GM23338 (cell line): ENCODE measurements at regions not wholly inside any gene's neighbourhood (a gene's known extent, or its start where the extent isn't known, plus 50 kb on each side); places are given as distances from the start of the nearest gene placed in this dataset.

Experiments
- ATAC-seq: fragments of 200-7000 bp; cut with Tn5 transposase; 3 replicates; pipeline ENCODE4 v1.9.1; 2020
- DNase-seq: peaks from one replicate; pipeline ENCODE4 v3.0.0-alpha.2; 2015; ENCODE audit warnings: low spot score
- H2AFZ ChIP-seq: fragments of 200-600 bp; sonication (generic); 2 replicates; pipeline ENCODE4 v1.8.0; 2016; ENCODE audit warnings: antibody characterized with exemption, mild to moderate bottlenecking, moderate library complexity
- H3F3A ChIP-seq: fragments of 200-600 bp; sonication (generic); replicated peaks from 2 replicates; pipeline ENCODE4 v1.8.0; 2017; ENCODE audit warnings: antibody characterized with exemption, mixed run types, low read depth
- H3K27ac ChIP-seq: fragments of 200-600 bp; sonication (generic); 2 replicates; pipeline ENCODE4 v1.6.1; 2016; ENCODE audit warnings: low read depth
- H3K27me3 ChIP-seq: fragments of 200-600 bp; sonication (generic); 2 replicates; pipeline ENCODE4 v1.8.0; 2016; ENCODE audit warnings: mild to moderate bottlenecking, mixed run types, moderate library complexity; ENCODE audit not compliant: insufficient read depth
- H3K36me3 ChIP-seq: fragments of 200-600 bp; sonication (generic); 2 replicates; pipeline ENCODE4 v1.8.0; 2016; ENCODE audit warnings: mild to moderate bottlenecking; ENCODE audit not compliant: insufficient read depth
- H3K4me1 ChIP-seq: fragments of 200-600 bp; sonication (generic); 2 replicates; pipeline ENCODE4 v1.8.0; 2016; ENCODE audit warnings: mild to moderate bottlenecking, moderate library complexity; ENCODE audit not compliant: insufficient read depth
- H3K4me2 ChIP-seq: fragments of 200-600 bp; sonication (generic); 2 replicates; pipeline ENCODE4 v1.7.1; 2017; ENCODE audit warnings: mixed run types
- H3K4me3 ChIP-seq: fragments of 200-600 bp; sonication (generic); 2 replicates; pipeline ENCODE4 v1.6.1; 2016; ENCODE audit warnings: mixed run types
- H3K79me2 ChIP-seq: fragments of 200-600 bp; sonication (generic); replicated peaks from 2 replicates; pipeline ENCODE4 v1.8.0; 2017; ENCODE audit warnings: mild to moderate bottlenecking; ENCODE audit not compliant: insufficient read depth
- H3K9me2 ChIP-seq: fragments of 200-600 bp; sonication (generic); 2 replicates; pipeline ENCODE4 v1.8.0; 2017; ENCODE audit not compliant: insufficient read depth
- H4K20me1 ChIP-seq: fragments of 200-600 bp; sonication (generic); replicated peaks from 2 replicates; pipeline ENCODE4 v1.8.0; 2017; ENCODE audit warnings: mild to moderate bottlenecking; ENCODE audit not compliant: insufficient read depth
- H3K27ac Mint-ChIP-seq: 2 replicates; pipeline ENCODE4 v1.8.0; 2020; ENCODE audit warnings: inconsistent platforms, mild to moderate bottlenecking, moderate library complexity, mixed read lengths
- H3K27me3 Mint-ChIP-seq: 3 replicates; pipeline ENCODE4 v1.8.0; 2022; ENCODE audit warnings: low read depth, mild to moderate bottlenecking, moderate library complexity, mixed read lengths, inconsistent platforms; ENCODE audit not compliant: insufficient read depth, poor library complexity
- H3K36me3 Mint-ChIP-seq: 3 replicates; pipeline ENCODE4 v1.8.0; 2021; ENCODE audit warnings: low read depth, mild to moderate bottlenecking, inconsistent platforms, moderate library complexity, mixed read lengths
- H3K4me1 Mint-ChIP-seq: 3 replicates; pipeline ENCODE4 v1.8.0; 2020; ENCODE audit warnings: mild to moderate bottlenecking, inconsistent platforms, mixed read lengths
- H3K4me3 Mint-ChIP-seq: 3 replicates; pipeline ENCODE4 v1.8.0; 2021; ENCODE audit warnings: moderate library complexity, mild to moderate bottlenecking, inconsistent platforms, mixed read lengths
- H3K9me3 Mint-ChIP-seq: 3 replicates; pipeline ENCODE4 v1.8.0; 2020; ENCODE audit warnings: moderate library complexity, mild to moderate bottlenecking, inconsistent platforms, mixed read lengths
- CREB1 ChIP-seq: fragments of 250-450 bp; sonication (Bioruptor Pico); IDR thresholded peaks from 2 replicates; pipeline ENCODE4 v1.5.0; 2020; ENCODE audit warnings: low read depth, mild to moderate bottlenecking, moderate library complexity
- CTCF ChIP-seq, 2 experiments: fragments of 200-600 bp in 1 of 2; sonication (generic) in 1 of 2; conservative IDR thresholded peaks; 2 replicates each; pipeline versions ENCODE4 v1.5.1 to v1.6.1; 2016 to 2017; ENCODE audit warnings: antibody characterized with exemption in 2 of 2, low read depth in 2 of 2, mild to moderate bottlenecking in 2 of 2, moderate library complexity in 1 of 2
- ETS1 ChIP-seq: IDR thresholded peaks from 2 replicates; pipeline ENCODE4 v1.6.1; 2016; ENCODE audit warnings: antibody characterized with exemption
- EZH2 ChIP-seq: fragments of 200-600 bp; sonication (generic); IDR thresholded peaks from one replicate; pipeline ENCODE4 v1.8.0; 2017; ENCODE audit warnings: antibody characterized with exemption, mild to moderate bottlenecking, low read depth; ENCODE audit not compliant: unreplicated experiment
- EZH2phosphoT487 ChIP-seq: fragments of 200-600 bp; sonication (generic); IDR thresholded peaks from one replicate; pipeline ENCODE4 v1.8.1; 2018; ENCODE audit warnings: antibody characterized with exemption; ENCODE audit not compliant: unreplicated experiment
- JUNB ChIP-seq: IDR thresholded peaks from one replicate; pipeline ENCODE4 v1.6.1; 2016; ENCODE audit warnings: antibody characterized with exemption; ENCODE audit not compliant: unreplicated experiment
- NANOG ChIP-seq: IDR thresholded peaks from 2 replicates; pipeline ENCODE4 v1.6.1; 2016; ENCODE audit warnings: antibody characterized with exemption, borderline replicate concordance
- POLR2AphosphoS5 ChIP-seq: IDR thresholded peaks from 2 replicates; pipeline ENCODE4 v1.6.1; 2016; ENCODE audit warnings: antibody characterized with exemption, low read depth
- STAT1 ChIP-seq: IDR thresholded peaks from one replicate; pipeline ENCODE4 v1.6.1; 2016; ENCODE audit warnings: antibody characterized with exemption; ENCODE audit not compliant: unreplicated experiment
- ZNF114 ChIP-seq: fragments of 250-450 bp; sonication (Bioruptor Pico); IDR thresholded peaks from 2 replicates; pipeline ENCODE4 v1.5.0; 2020; ENCODE audit warnings: mild to moderate bottlenecking, moderate library complexity
- ZNF331 ChIP-seq: fragments of 250-450 bp; sonication (Bioruptor Pico); IDR thresholded peaks from 2 replicates; pipeline ENCODE4 v1.5.0; 2020; ENCODE audit warnings: low read depth, mild to moderate bottlenecking, moderate library complexity
- TF ChIP-seq, protein P1 (sequence below): fragments of 250-450 bp; sonication (Bioruptor Pico); IDR thresholded peaks from 2 replicates; pipeline ENCODE4 v1.5.0; 2020; ENCODE audit warnings: mild to moderate bottlenecking, moderate library complexity
- TF ChIP-seq, protein P2 (sequence below): IDR thresholded peaks from one replicate; pipeline ENCODE4 v1.6.1; 2018; ENCODE audit warnings: antibody characterized with exemption; ENCODE audit not compliant: unreplicated experiment

- Histone ChIP-seq H3K4me1 (no peaks in the 10 kb centered on the region), H2AFZ (no peak overlapping the region), H3F3A (no peaks in the 10 kb centered on the region), H3K9me2 (no peaks in the 10 kb centered on the region), H3K36me3 (no peaks in the 10 kb centered on the region), H3K27me3 (no peaks in the 10 kb centered on the region), H3K79me2 (no peaks in the 10 kb centered on the region), H3K4me2 (no peak overlapping the region), H3K4me3 (no peak overlapping the region), H4K20me1 (no peaks in the 10 kb centered on the region), H3K27ac (no peak overlapping the region)
- Mint-ChIP-seq H3K9me3 (no peaks in the 10 kb centered on the region), H3K27me3 (peaks cover 1% of the 10 kb centered on the region), H3K4me1 (no peaks in the 10 kb centered on the region), H3K36me3 (no peaks in the 10 kb centered on the region), H3K4me3 (no peak overlapping the region), H3K27ac (no peak overlapping the region)
- DNase-seq (no peak), ATAC-seq (no peak)
- TF ChIP-seq CREB1 (CRISPR knock-in tag), result no peak
- TF ChIP-seq, protein P1, sequence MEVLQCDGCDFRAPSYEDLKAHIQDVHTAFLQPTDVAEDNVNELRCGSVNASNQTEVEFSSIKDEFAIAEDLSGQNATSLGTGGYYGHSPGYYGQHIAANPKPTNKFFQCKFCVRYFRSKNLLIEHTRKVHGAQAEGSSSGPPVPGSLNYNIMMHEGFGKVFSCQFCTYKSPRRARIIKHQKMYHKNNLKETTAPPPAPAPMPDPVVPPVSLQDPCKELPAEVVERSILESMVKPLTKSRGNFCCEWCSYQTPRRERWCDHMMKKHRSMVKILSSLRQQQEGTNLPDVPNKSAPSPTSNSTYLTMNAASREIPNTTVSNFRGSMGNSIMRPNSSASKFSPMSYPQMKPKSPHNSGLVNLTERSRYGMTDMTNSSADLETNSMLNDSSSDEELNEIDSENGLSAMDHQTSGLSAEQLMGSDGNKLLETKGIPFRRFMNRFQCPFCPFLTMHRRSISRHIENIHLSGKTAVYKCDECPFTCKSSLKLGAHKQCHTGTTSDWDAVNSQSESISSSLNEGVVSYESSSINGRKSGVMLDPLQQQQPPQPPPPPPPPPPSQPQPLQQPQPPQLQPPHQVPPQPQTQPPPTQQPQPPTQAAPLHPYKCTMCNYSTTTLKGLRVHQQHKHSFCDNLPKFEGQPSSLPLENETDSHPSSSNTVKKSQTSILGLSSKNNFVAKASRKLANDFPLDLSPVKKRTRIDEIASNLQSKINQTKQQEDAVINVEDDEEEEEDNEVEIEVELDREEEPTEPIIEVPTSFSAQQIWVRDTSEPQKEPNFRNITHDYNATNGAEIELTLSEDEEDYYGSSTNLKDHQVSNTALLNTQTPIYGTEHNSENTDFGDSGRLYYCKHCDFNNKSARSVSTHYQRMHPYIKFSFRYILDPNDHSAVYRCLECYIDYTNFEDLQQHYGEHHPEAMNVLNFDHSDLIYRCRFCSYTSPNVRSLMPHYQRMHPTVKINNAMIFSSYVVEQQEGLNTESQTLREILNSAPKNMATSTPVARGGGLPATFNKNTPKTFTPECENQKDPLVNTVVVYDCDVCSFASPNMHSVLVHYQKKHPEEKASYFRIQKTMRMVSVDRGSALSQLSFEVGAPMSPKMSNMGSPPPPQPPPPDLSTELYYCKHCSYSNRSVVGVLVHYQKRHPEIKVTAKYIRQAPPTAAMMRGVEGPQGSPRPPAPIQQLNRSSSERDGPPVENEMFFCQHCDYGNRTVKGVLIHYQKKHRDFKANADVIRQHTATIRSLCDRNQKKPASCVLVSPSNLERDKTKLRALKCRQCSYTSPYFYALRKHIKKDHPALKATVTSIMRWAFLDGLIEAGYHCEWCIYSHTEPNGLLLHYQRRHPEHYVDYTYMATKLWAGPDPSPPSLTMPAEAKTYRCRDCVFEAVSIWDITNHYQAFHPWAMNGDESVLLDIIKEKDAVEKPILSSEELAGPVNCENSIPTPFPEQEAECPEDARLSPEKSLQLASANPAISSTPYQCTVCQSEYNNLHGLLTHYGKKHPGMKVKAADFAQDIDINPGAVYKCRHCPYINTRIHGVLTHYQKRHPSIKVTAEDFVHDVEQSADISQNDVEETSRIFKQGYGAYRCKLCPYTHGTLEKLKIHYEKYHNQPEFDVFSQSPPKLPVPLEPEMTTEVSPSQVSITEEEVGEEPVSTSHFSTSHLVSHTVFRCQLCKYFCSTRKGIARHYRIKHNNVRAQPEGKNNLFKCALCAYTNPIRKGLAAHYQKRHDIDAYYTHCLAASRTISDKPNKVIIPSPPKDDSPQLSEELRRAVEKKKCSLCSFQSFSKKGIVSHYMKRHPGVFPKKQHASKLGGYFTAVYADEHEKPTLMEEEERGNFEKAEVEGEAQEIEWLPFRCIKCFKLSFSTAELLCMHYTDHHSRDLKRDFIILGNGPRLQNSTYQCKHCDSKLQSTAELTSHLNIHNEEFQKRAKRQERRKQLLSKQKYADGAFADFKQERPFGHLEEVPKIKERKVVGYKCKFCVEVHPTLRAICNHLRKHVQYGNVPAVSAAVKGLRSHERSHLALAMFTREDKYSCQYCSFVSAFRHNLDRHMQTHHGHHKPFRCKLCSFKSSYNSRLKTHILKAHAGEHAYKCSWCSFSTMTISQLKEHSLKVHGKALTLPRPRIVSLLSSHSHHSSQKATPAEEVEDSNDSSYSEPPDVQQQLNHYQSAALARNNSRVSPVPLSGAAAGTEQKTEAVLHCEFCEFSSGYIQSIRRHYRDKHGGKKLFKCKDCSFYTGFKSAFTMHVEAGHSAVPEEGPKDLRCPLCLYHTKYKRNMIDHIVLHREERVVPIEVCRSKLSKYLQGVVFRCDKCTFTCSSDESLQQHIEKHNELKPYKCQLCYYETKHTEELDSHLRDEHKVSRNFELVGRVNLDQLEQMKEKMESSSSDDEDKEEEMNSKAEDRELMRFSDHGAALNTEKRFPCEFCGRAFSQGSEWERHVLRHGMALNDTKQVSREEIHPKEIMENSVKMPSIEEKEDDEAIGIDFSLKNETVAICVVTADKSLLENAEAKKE (CRISPR knock-in tag), result no peak
- no peak for TF ChIP-seq JUNB
- no peak for TF ChIP-seq ZNF114 (CRISPR knock-in tag)
- no peak for TF ChIP-seq EZH2phosphoT487
- no peak for TF ChIP-seq ETS1
- no peak for TF ChIP-seq ZNF331 (CRISPR knock-in tag)
- no peak for TF ChIP-seq STAT1
- TF ChIP-seq, protein P2, sequence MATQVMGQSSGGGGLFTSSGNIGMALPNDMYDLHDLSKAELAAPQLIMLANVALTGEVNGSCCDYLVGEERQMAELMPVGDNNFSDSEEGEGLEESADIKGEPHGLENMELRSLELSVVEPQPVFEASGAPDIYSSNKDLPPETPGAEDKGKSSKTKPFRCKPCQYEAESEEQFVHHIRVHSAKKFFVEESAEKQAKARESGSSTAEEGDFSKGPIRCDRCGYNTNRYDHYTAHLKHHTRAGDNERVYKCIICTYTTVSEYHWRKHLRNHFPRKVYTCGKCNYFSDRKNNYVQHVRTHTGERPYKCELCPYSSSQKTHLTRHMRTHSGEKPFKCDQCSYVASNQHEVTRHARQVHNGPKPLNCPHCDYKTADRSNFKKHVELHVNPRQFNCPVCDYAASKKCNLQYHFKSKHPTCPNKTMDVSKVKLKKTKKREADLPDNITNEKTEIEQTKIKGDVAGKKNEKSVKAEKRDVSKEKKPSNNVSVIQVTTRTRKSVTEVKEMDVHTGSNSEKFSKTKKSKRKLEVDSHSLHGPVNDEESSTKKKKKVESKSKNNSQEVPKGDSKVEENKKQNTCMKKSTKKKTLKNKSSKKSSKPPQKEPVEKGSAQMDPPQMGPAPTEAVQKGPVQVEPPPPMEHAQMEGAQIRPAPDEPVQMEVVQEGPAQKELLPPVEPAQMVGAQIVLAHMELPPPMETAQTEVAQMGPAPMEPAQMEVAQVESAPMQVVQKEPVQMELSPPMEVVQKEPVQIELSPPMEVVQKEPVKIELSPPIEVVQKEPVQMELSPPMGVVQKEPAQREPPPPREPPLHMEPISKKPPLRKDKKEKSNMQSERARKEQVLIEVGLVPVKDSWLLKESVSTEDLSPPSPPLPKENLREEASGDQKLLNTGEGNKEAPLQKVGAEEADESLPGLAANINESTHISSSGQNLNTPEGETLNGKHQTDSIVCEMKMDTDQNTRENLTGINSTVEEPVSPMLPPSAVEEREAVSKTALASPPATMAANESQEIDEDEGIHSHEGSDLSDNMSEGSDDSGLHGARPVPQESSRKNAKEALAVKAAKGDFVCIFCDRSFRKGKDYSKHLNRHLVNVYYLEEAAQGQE, result no peak
- no peak for TF ChIP-seq POLR2AphosphoS5
- no peak for TF ChIP-seq EZH2
- no peak for TF ChIP-seq NANOG
- TF ChIP-seq CTCF (conservative IDR thresholded peaks at IDR 0.05; ENCODE audit: low read depth in 2 of 2), result no peak
These were observed 700.7 kb downstream of the SATB2 start for GRCh38 chr2:198757069-198757468.
